Caco-2 (cell line): ENCODE measurements at regions not wholly inside any gene's neighbourhood (a gene's known extent, or its start where the extent isn't known, plus 50 kb on each side); places are given as distances from the start of the nearest gene placed in this dataset.

Source experiments
- BruUV-seq: library from RNA; stranded (reverse); fragments of 400-500 nt; replicated peaks from 2 replicates; lab custom pipeline; 2021; lab: Mats Ljungman, UMichigan
- CTCF ChIA-PET: fragments of 300-600 bp; sonication (Branson Sonifier 250); formaldehyde crosslinking; loops from one replicate; lab custom pipeline; 2022; ENCODE audit warnings: antibody characterized with exemption; lab: Charles Lee
- POLR2A ChIA-PET: fragments of 300-600 bp; sonication (Branson Sonifier 250); formaldehyde crosslinking; loops from one replicate; lab custom pipeline; 2022; ENCODE audit warnings: antibody characterized with exemption; lab: Charles Lee
- DNase-seq, 2 experiments: peaks; one replicate each; pipeline versions ENCODE4 v3.0.0 to v3.0.0-alpha.2; 2020 to 2022
- H3K27me3 ChIP-seq: replicated peaks from 2 replicates; pipeline ENCODE4 v1.6.0; 2011; ENCODE audit warnings: low read length; ENCODE audit not compliant: control insufficient read depth, insufficient read depth
- H3K36me3 ChIP-seq: 2 replicates; pipeline ENCODE4 v1.5.1; 2011; ENCODE audit warnings: low read length; ENCODE audit not compliant: control insufficient read depth, insufficient read depth
- H3K4me1 ChIP-seq: fragments of 250-450 bp; sonication (Bioruptor Pico); 2 replicates; pipeline ENCODE4 v1.5.1; 2020; ENCODE audit warnings: mild to moderate bottlenecking
- H3K4me3 ChIP-seq: 2 replicates; pipeline ENCODE4 v1.5.1; 2011; ENCODE audit warnings: low read depth, mild to moderate bottlenecking, control low read depth, low read length
- H3K9me3 ChIP-seq: fragments of 250-450 bp; sonication (Bioruptor Pico); 2 replicates; pipeline ENCODE4 v1.5.1; 2020; ENCODE audit warnings: mild to moderate bottlenecking, moderate library complexity
- H3K27ac Mint-ChIP-seq: one replicate; pipeline ENCODE4 v1.8.0; 2022; ENCODE audit warnings: mixed read lengths; ENCODE audit not compliant: unreplicated experiment
- H3K27me3 Mint-ChIP-seq: one replicate; pipeline ENCODE4 v1.8.0; 2022; ENCODE audit warnings: mixed read lengths; ENCODE audit not compliant: insufficient read depth, unreplicated experiment
- H3K36me3 Mint-ChIP-seq: one replicate; pipeline ENCODE4 v1.8.0; 2022; ENCODE audit warnings: mild to moderate bottlenecking, mixed read lengths; ENCODE audit not compliant: insufficient read depth, unreplicated experiment
- H3K4me1 Mint-ChIP-seq: one replicate; pipeline ENCODE4 v1.8.0; 2022; ENCODE audit warnings: low read depth, mixed read lengths; ENCODE audit not compliant: unreplicated experiment
- H3K4me3 Mint-ChIP-seq: one replicate; pipeline ENCODE4 v1.8.0; 2022; ENCODE audit warnings: mild to moderate bottlenecking, moderate library complexity, mixed read lengths; ENCODE audit not compliant: unreplicated experiment
- H3K9me3 Mint-ChIP-seq: one replicate; pipeline ENCODE4 v1.8.0; 2022; ENCODE audit warnings: mixed read lengths; ENCODE audit not compliant: unreplicated experiment
- CTCF ChIP-seq, 2 experiments: fragments of 200-600 bp in 1 of 2; IDR thresholded peaks; 1 replicate in 1 of 2; 2 replicates in 1 of 2; pipeline versions ENCODE4 v1.5.1 to v1.8.0; 2011 to 2022; ENCODE audit warnings: antibody characterized with exemption in 1 of 2, control low read depth in 1 of 2, inconsistent platforms in 1 of 2, low read depth in 1 of 2, low read length in 1 of 2, mild to moderate bottlenecking in 1 of 2, moderate library complexity in 1 of 2; ENCODE audit not compliant: insufficient read depth in 1 of 2, severe bottlenecking in 1 of 2, unreplicated experiment in 1 of 2
- intact Hi-C: fragments of 100-400 bp; cut with micrococcal nuclease; formaldehyde crosslinking; loops from one replicate; pipeline ENCODE4 v1.10.0; 2022; ENCODE audit not compliant: unreplicated experiment

GRCh38 chr15:47570881-47571640, 146.2 kb upstream of the SEMA6D start:
- H3K36me3 Mint-ChIP-seq, result no peaks in the 10 kb centered on the region
- H3K4me1 Mint-ChIP-seq, result no peaks in the 10 kb centered on the region
- Histone ChIP-seq H3K4me1 (no peaks in the 10 kb centered on the region), H3K36me3 (no peaks in the 10 kb centered on the region), H3K27me3 (no peaks in the 10 kb centered on the region), H3K9me3 (no peaks in the 10 kb centered on the region), H3K4me3 (no peak overlapping the region)
- no peak for TF ChIP-seq CTCF (IDR thresholded peaks at IDR 0.05; ENCODE audit: insufficient read depth in 1 of 2, low read depth in 1 of 2, low read length in 1 of 2, severe bottlenecking in 1 of 2, unreplicated experiment in 1 of 2)
- ChIA-PET CTCF (no interaction called here), POLR2A (no interaction called here)
- no peak for DNase-seq
- H3K27me3 Mint-ChIP-seq, result peaks cover 7% of the 10 kb centered on the region
- H3K27ac Mint-ChIP-seq, result no peak overlapping the region
- no peak overlapping the region for H3K4me3 Mint-ChIP-seq
- intact Hi-C loops, result no loop called here
- no peaks in the 10 kb centered on the region for H3K9me3 Mint-ChIP-seq
- BruUV-seq, result no TSS peak

- BruUV-seq, result no TSS peak
- no peaks in the 10 kb centered on the region for H3K27me3 ChIP-seq
Observed at GRCh38 chr15:47573673-47574072, 143.6 kb upstream of the SEMA6D start.

GRCh38 chr15:47577000-47577399, 140.3 kb upstream of the SEMA6D start:
- DNase-seq, result no peak
- H3K27ac Mint-ChIP-seq, result no peak overlapping the region
- H3K36me3 Mint-ChIP-seq, result no peaks in the 10 kb centered on the region
- ChIA-PET POLR2A (no interaction called here), CTCF (no interaction called here)
- H3K4me1 Mint-ChIP-seq, result no peaks in the 10 kb centered on the region
- intact Hi-C loops, result no loop called here
- Histone ChIP-seq H3K4me3 (no peak overlapping the region), H3K4me1 (no peaks in the 10 kb centered on the region), H3K9me3 (no peaks in the 10 kb centered on the region), H3K27me3 (no peaks in the 10 kb centered on the region), H3K36me3 (no peaks in the 10 kb centered on the region)
- no peaks in the 10 kb centered on the region for H3K9me3 Mint-ChIP-seq
- no peak for TF ChIP-seq CTCF (IDR thresholded peaks at IDR 0.05; ENCODE audit: insufficient read depth in 1 of 2, low read depth in 1 of 2, low read length in 1 of 2, severe bottlenecking in 1 of 2, unreplicated experiment in 1 of 2)
- H3K4me3 Mint-ChIP-seq, result no peak overlapping the region
- H3K27me3 Mint-ChIP-seq, result peaks cover 7% of the 10 kb centered on the region
- no TSS peak for BruUV-seq

More at GRCh38 chr15:47573673-47574072, 143.6 kb upstream of the SEMA6D start:
- Mint-ChIP-seq H3K27ac (no peak overlapping the region), H3K9me3 (no peaks in the 10 kb centered on the region), H3K4me1 (no peaks in the 10 kb centered on the region), H3K36me3 (no peaks in the 10 kb centered on the region), H3K27me3 (peaks cover 7% of the 10 kb centered on the region), H3K4me3 (no peak overlapping the region)
- Histone ChIP-seq H3K4me3 (no peak overlapping the region), H3K9me3 (no peaks in the 10 kb centered on the region), H3K4me1 (no peaks in the 10 kb centered on the region), H3K36me3 (no peaks in the 10 kb centered on the region)
- ChIA-PET POLR2A (no interaction called here), CTCF (no interaction called here)
- no peak for TF ChIP-seq CTCF (IDR thresholded peaks at IDR 0.05; ENCODE audit: insufficient read depth in 1 of 2, low read depth in 1 of 2, low read length in 1 of 2, severe bottlenecking in 1 of 2, unreplicated experiment in 1 of 2)
- intact Hi-C loops, result no loop called here
- DNase-seq, result no peak
